Activated CD4-positive, alpha-beta T cell treated with anti-CD3 and anti-CD28 coated beads, Interleukin-2, amount 10 ng/mL, durations not matched to agents 7 days and 5 days (primary cell): ENCODE measurements at regions not wholly inside any gene's neighbourhood (a gene's known extent, or its start where the extent isn't known, plus 50 kb on each side); places are given as distances from the start of the nearest gene placed in this dataset.

ENCODE experiments used
- CTCF ChIA-PET: fragments of 350-600 bp; sonication (Branson Sonifier 250); formaldehyde crosslinking; loops from one replicate; lab custom pipeline; 2021; ENCODE audit warnings: antibody characterized with exemption; lab: Charles Lee
- POLR2A ChIA-PET: fragments of 350-600 bp; sonication (Branson Sonifier 250); formaldehyde crosslinking; loops from one replicate; lab custom pipeline; 2021; ENCODE audit warnings: antibody characterized with exemption; lab: Charles Lee
- DNase-seq: peaks from one replicate; pipeline ENCODE4 v3.0.0-alpha.2; 2020
- H3K27ac Mint-ChIP-seq: one replicate; pipeline ENCODE4 v1.8.0; 2021; ENCODE audit warnings: mild to moderate bottlenecking, moderate library complexity, mixed read lengths
- H3K27me3 Mint-ChIP-seq: one replicate; pipeline ENCODE4 v1.8.0; 2021; ENCODE audit warnings: mixed read lengths
- H3K36me3 Mint-ChIP-seq: one replicate; pipeline ENCODE4 v1.8.0; 2021; ENCODE audit warnings: low read depth, mixed read lengths
- H3K4me1 Mint-ChIP-seq: one replicate; pipeline ENCODE4 v1.8.0; 2021; ENCODE audit warnings: mixed read lengths
- H3K4me3 Mint-ChIP-seq: one replicate; pipeline ENCODE4 v1.8.0; 2021; ENCODE audit warnings: mild to moderate bottlenecking, moderate library complexity, mixed read lengths
- H3K9me3 Mint-ChIP-seq: one replicate; pipeline ENCODE4 v1.8.0; 2021; ENCODE audit warnings: mixed read lengths

DNA sequence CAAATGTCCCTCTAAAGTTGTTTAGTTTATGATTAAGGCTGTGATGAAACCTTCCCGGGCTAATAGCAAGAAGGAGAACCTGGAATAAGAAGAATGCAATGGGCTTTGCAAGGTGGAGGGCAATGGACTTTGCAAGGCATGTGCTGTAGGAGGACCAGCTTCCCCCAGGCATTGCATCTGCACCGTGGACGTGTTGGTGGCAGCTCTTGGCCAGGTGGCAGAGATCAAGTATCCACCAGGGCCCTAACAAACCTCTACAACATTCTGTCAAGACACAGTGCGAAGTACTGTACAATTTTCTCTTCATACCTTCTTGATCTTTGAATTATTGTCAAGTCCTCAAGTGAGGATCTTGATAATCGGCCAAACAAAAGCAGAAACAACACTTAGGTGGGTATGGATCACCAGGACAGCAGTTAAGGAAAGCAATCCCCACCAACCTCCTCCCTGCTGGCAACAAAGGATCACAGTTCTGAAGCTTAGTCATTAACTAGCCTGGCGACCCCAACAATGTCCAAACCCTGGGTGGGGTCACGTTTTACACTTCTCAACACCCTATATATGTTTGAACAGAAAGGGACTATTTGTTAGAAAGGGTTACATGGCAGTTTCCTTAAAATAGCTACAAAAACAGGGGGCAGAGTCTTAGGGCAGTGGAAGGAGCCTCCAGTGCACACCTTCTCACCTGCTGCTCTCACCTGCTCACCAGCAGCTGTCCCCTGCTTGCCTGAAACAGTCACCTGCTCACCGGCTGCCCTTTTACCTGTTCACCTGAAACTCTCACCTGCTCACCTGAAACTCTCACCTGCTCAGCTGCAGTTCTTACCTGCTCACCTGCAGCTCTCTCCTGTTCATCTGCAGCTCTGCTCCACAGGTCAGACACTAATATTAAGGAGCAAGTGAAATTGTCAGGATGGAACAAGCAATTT, 137.9 kb upstream of the LIPC start:
- CTCF ChIA-PET: interaction anchor here (0.7 to 0.8 kb wide), 2 partner anchors 9 to 36 kb away, joined by 3 read pairs; no protein-coding TSS in a partner anchor
- Mint-ChIP-seq H3K27me3 (peaks cover 7% of the 10 kb centered on the region), H3K9me3 (peaks cover 30% of the 10 kb centered on the region), H3K27ac (no peak overlapping the region), H3K4me3 (no peak overlapping the region), H3K36me3 (peaks cover 4% of the 10 kb centered on the region), H3K4me1 (peaks cover 15% of the 10 kb centered on the region)
- POLR2A ChIA-PET: no interaction called here
- no peak for DNase-seq

DNA sequence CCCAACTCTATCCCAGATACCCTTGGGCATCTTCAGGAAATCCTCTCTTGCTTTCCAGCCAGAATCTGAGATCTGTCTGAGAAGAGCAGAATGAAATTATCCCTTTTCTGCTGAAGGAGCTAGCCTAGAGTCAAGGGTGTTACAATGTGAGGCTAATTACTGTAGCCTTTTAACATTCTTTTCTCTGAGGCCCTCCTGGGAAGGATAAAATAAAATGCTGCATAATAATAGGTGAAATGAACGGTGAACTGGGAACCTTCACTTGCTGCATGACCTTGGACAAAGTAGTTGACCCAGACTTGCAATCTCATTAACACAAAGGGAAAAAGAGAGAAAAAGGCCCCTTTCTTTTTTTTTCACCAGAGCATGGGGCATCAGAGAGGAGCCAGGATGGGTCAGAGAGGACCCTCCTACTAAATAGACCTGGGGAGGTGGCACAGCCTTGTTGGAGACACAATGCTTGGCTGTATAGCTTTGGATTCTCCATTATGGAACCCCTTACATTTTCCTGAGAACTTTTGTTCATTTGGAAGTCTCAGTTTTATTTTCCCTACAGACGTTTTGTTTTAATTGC, 137.0 kb upstream of the LIPC start:
- no peak for DNase-seq
- H3K4me1 Mint-ChIP-seq: peaks cover 15% of the 10 kb centered on the region
- H3K27me3 Mint-ChIP-seq: peaks cover 7% of the 10 kb centered on the region
- ChIA-PET CTCF (interaction anchor here (0.8 kb wide), 1 partner anchor 8 kb away, joined by 3 read pairs; no protein-coding TSS in a partner anchor), POLR2A (no interaction called here)
- no peak overlapping the region for H3K27ac Mint-ChIP-seq
- H3K36me3 Mint-ChIP-seq: peaks cover 4% of the 10 kb centered on the region
- H3K9me3 Mint-ChIP-seq: peaks cover 30% of the 10 kb centered on the region
- H3K4me3 Mint-ChIP-seq: no peak overlapping the region

DNA sequence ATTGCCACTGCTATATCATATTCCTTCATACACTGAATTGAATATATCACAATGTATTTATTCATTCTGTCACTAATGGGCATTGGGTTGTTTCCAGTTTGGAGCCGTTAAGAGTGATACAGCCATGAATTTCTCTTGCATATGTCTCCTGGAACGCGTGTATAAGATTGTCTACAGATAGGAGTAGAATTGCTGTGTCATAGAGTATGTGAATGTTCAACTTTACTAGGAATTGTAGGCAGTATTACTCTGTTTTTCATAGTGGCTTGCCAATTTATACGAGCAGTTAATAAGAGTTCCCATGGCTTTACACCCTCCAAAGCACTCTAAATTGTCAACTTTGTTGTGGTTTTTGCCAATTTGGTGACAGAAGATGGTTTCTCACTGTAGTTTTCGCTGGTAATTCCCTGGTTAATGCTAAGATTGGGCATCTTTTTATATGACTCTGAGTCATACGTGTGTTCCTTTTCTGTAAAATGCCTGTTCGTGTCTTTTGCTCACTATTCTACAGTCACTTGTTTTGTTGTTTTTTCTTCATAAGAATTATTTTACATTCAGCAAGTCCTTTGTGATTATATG, 136.1 kb upstream of the LIPC start:
- CTCF ChIA-PET: no interaction called here
- POLR2A ChIA-PET: no interaction called here
- DNase-seq: no peak
- peaks cover 31% of the 10 kb centered on the region for H3K9me3 Mint-ChIP-seq
- peaks cover 4% of the 10 kb centered on the region for H3K36me3 Mint-ChIP-seq
- H3K4me3 Mint-ChIP-seq: no peak overlapping the region
- H3K4me1 Mint-ChIP-seq: peaks cover 12% of the 10 kb centered on the region
- H3K27me3 Mint-ChIP-seq: peaks cover 7% of the 10 kb centered on the region
- H3K27ac Mint-ChIP-seq: no peak overlapping the region

DNA sequence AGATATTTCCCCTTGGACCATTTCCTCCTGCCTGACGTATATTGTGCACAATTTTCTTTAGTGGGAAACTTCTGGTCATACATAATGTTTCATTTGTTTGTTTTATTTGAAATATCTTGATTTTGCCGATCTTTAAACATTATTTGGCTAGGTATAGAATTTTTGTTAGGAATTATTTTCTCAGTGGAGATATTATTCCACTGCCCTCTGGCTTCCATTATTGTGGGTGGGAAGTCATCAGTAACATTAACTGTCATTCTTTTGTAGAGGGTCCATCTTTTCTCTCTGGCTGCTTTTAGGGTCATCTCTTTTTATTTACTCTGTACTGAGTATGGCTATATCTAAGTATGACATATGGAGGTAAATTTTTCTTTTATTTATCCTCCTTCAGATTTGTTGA, 135.5 kb upstream of the LIPC start:
- POLR2A ChIA-PET: no interaction called here
- Mint-ChIP-seq H3K4me3 (no peak overlapping the region), H3K4me1 (peaks cover 12% of the 10 kb centered on the region), H3K36me3 (peaks cover 4% of the 10 kb centered on the region), H3K27ac (no peak overlapping the region), H3K9me3 (peaks cover 33% of the 10 kb centered on the region), H3K27me3 (peaks cover 7% of the 10 kb centered on the region)
- CTCF ChIA-PET: no interaction called here
- no peak for DNase-seq

DNA sequence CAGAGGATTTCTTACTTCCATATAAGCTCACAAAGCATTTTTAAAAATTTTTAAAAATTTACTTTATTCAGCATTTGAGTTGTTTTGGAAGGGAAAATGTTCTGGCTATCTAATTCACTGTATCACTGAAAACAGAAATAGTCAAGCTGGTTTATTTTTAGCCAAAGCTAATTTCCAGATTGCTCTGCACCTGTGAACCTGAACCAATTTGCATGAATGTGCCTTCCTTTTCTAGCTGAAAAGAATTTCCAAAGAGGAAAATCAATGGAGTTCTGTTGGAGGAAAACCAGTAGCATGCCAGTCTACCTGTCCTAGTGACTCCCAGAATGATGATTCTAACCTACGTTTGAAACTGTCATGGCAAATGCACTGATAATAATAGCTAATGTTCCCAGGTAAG, 134.2 kb upstream of the LIPC start:
- Mint-ChIP-seq H3K27ac (no peak overlapping the region), H3K9me3 (peaks cover 24% of the 10 kb centered on the region)
- CTCF ChIA-PET: interaction anchor here (1.1 to 1.6 kb wide), 6 partner anchors 9 to 34 kb away, joined by 3 to 4 read pairs (median 4); no protein-coding TSS in a partner anchor

GRCh38 chr15:58298879-58299850, 132.6 kb upstream of the LIPC start:
- Mint-ChIP-seq H3K36me3 (no peaks in the 10 kb centered on the region), H3K4me3 (no peak overlapping the region), H3K27me3 (peaks cover 7% of the 10 kb centered on the region), H3K27ac (no peak overlapping the region), H3K9me3 (peaks cover 21% of the 10 kb centered on the region), H3K4me1 (peaks cover 9% of the 10 kb centered on the region)
- DNase-seq: no peak
- POLR2A ChIA-PET: no interaction called here
- CTCF ChIA-PET: interaction anchor here (0.5 to 0.7 kb wide), 2 partner anchors 34 to 325 kb away, joined by 3 to 4 read pairs; no protein-coding TSS in a partner anchor

More for the DNA sequence above, 134.2 kb upstream of the LIPC start:
- POLR2A ChIA-PET: no interaction called here
- DNase-seq: no peak
- H3K4me1 Mint-ChIP-seq: peaks cover 8% of the 10 kb centered on the region
- H3K27me3 Mint-ChIP-seq: peaks cover 7% of the 10 kb centered on the region
- peaks cover 1% of the 10 kb centered on the region for H3K36me3 Mint-ChIP-seq
- no peak overlapping the region for H3K4me3 Mint-ChIP-seq

- peaks cover 6% of the 10 kb centered on the region for H3K9me3 Mint-ChIP-seq
- no peaks in the 10 kb centered on the region for H3K27me3 Mint-ChIP-seq
- DNase-seq: no peak
- no peak overlapping the region for H3K27ac Mint-ChIP-seq
- CTCF ChIA-PET: interaction anchor here (1.5 to 1.9 kb wide), 2 partner anchors 8 to 10 kb away, joined by 3 to 5 read pairs; no protein-coding TSS in a partner anchor
- no peaks in the 10 kb centered on the region for H3K36me3 Mint-ChIP-seq
- no peak overlapping the region for H3K4me3 Mint-ChIP-seq
- POLR2A ChIA-PET: no interaction called here
- peaks cover 15% of the 10 kb centered on the region for H3K4me1 Mint-ChIP-seq
Measured at GRCh38 chr15:58302832-58303231, 129.0 kb upstream of the LIPC start.

DNA sequence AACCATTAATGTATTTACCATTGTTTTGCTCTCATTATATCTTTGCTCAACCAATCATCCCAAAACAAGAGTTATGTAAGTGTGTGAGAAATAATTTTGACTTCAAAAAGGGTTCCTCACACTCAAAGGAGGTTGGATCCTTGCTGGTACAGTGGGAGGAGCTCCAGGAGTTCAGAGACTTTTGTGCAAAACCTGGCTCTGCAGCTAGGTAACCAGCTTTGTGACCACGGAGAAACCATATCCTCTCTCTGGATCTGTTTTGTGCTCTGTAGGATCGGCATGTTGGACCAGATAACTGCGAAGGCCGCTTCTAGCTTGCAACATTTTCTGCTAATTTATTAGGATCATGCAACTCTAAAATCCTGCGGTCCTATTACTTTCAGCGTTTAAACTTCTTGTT, 128.6 kb upstream of the LIPC start:
- ChIA-PET POLR2A (no interaction called here), CTCF (interaction anchor here (1.5 to 1.9 kb wide), 2 partner anchors 9 kb away, joined by 3 to 5 read pairs; no protein-coding TSS in a partner anchor)
- no peaks in the 10 kb centered on the region for H3K27me3 Mint-ChIP-seq
- H3K27ac Mint-ChIP-seq: no peak overlapping the region
- DNase-seq: no peak
- H3K36me3 Mint-ChIP-seq: no peaks in the 10 kb centered on the region
- H3K4me3 Mint-ChIP-seq: no peak overlapping the region
- peaks cover 6% of the 10 kb centered on the region for H3K9me3 Mint-ChIP-seq
- H3K4me1 Mint-ChIP-seq: peaks cover 15% of the 10 kb centered on the region

GRCh38 chr15:58306591-58307312, 125.0 kb upstream of the LIPC start:
- ChIA-PET POLR2A (no interaction called here), CTCF (interaction anchor here (0.6 to 1.0 kb wide), 2 partner anchors 9 to 353 kb away, joined by 3 to 4 read pairs; no protein-coding TSS in a partner anchor)
- Mint-ChIP-seq H3K4me3 (no peak overlapping the region), H3K36me3 (no peaks in the 10 kb centered on the region), H3K9me3 (no peaks in the 10 kb centered on the region), H3K27ac (no peak overlapping the region), H3K4me1 (peaks cover 15% of the 10 kb centered on the region), H3K27me3 (no peaks in the 10 kb centered on the region)
- no peak for DNase-seq

GRCh38 chr15:58307313-58307961, 124.4 kb upstream of the LIPC start:
- H3K9me3 Mint-ChIP-seq: no peaks in the 10 kb centered on the region
- POLR2A ChIA-PET: no interaction called here
- H3K36me3 Mint-ChIP-seq: no peaks in the 10 kb centered on the region
- no peak for DNase-seq
- H3K4me1 Mint-ChIP-seq: peaks cover 15% of the 10 kb centered on the region
- H3K4me3 Mint-ChIP-seq: no peak overlapping the region
- H3K27ac Mint-ChIP-seq: no peak overlapping the region
- CTCF ChIA-PET: interaction anchor here (1.0 kb wide), 1 partner anchor 10 kb away, joined by 4 read pairs; no protein-coding TSS in a partner anchor
- no peaks in the 10 kb centered on the region for H3K27me3 Mint-ChIP-seq

- Mint-ChIP-seq H3K9me3 (no peaks in the 10 kb centered on the region), H3K4me1 (peaks cover 11% of the 10 kb centered on the region), H3K27me3 (no peaks in the 10 kb centered on the region), H3K36me3 (no peaks in the 10 kb centered on the region), H3K27ac (no peak overlapping the region), H3K4me3 (no peak overlapping the region)
- DNase-seq: no peak
- ChIA-PET CTCF (interaction anchor here (1.1 to 1.3 kb wide), 3 partner anchors 10 to 462 kb away, joined by 3 to 5 read pairs (median 4); no protein-coding TSS in a partner anchor), POLR2A (no interaction called here)
Measured at GRCh38 chr15:58308742-58309355, 122.9 kb upstream of the LIPC start.
